Neural cell (in vitro differentiated cells): ENCODE measurements at regions not wholly inside any gene's neighbourhood (a gene's known extent, or its start where the extent isn't known, plus 50 kb on each side); places are given as distances from the start of the nearest gene placed in this dataset.

Experiments used
- H2AFZ ChIP-seq: fragments of 200-600, 300-800 bp; sonication (generic), shearing (Covaris generic); 2 replicates; pipeline ENCODE4 v1.6.0; 2014; ENCODE audit warnings: low read depth, mild to moderate bottlenecking, antibody characterized with exemption, low read length, moderate library complexity
- H3F3A ChIP-seq: fragments of 200-600 bp; shearing (Covaris generic); 2 replicates; pipeline ENCODE4 v1.6.1; 2016; ENCODE audit warnings: mild to moderate bottlenecking, moderate library complexity, mixed read lengths, antibody characterized with exemption, low read length; ENCODE audit not compliant: insufficient read depth, poor library complexity, severe bottlenecking
- H3K27ac ChIP-seq: fragments of 200-600, 300-800 bp; sonication (generic), shearing (Covaris generic); 2 replicates; pipeline ENCODE4 v1.5.1; 2014; ENCODE audit warnings: mild to moderate bottlenecking, low read length, moderate library complexity
- H3K27me3 ChIP-seq: fragments of 300-800, 200-600 bp; sonication (generic), shearing (Covaris generic); 2 replicates; pipeline ENCODE4 v1.6.0; 2014; ENCODE audit warnings: mild to moderate bottlenecking, low read depth, low read length, moderate library complexity; ENCODE audit not compliant: insufficient read depth
- H3K36me3 ChIP-seq: fragments of 300-800, 200-600 bp; sonication (generic), shearing (Covaris generic); 2 replicates; pipeline ENCODE4 v1.5.1; 2014; ENCODE audit warnings: mild to moderate bottlenecking, antibody characterized with exemption, low read length, moderate library complexity; ENCODE audit not compliant: insufficient read depth
- H3K4me2 ChIP-seq: fragments of 300-800, 200-600 bp; sonication (generic), shearing (Covaris generic); 2 replicates; pipeline ENCODE4 v1.6.0; 2014; ENCODE audit warnings: mild to moderate bottlenecking, low read length
- H3K4me3 ChIP-seq: fragments of 300-800, 200-600 bp; sonication (generic), shearing (Covaris generic); 2 replicates; pipeline ENCODE4 v1.5.1; 2014; ENCODE audit warnings: mild to moderate bottlenecking, low read length, moderate library complexity
- H3K79me2 ChIP-seq: fragments of 200-600 bp; shearing (Covaris generic); replicated peaks from 2 replicates; pipeline ENCODE4 v1.6.0; 2014; ENCODE audit warnings: mild to moderate bottlenecking, low read length, moderate library complexity; ENCODE audit not compliant: insufficient read depth
- H3K9ac ChIP-seq: fragments of 300-800, 200-600 bp; sonication (generic), shearing (Covaris generic); 2 replicates; pipeline ENCODE4 v1.6.1; 2016; ENCODE audit warnings: mild to moderate bottlenecking, low read length, mixed read lengths
- H3K9me2 ChIP-seq: fragments of 200-600 bp; shearing (Covaris generic); 2 replicates; pipeline ENCODE4 v1.6.1; 2016; ENCODE audit warnings: mild to moderate bottlenecking, low read length, mixed read lengths; ENCODE audit not compliant: insufficient read depth
- H3K9me3 ChIP-seq: fragments of 200-600, 300-800 bp; sonication (generic), shearing (Covaris generic); 2 replicates; pipeline ENCODE4 v1.6.1; 2016; ENCODE audit warnings: mild to moderate bottlenecking, mixed run types, low read length, moderate library complexity, mixed read lengths
- H4K20me1 ChIP-seq: fragments of 200-600 bp; shearing (Covaris generic); 2 replicates; pipeline ENCODE4 v1.6.1; 2016; ENCODE audit warnings: mild to moderate bottlenecking, mixed run types; ENCODE audit not compliant: insufficient read depth
- CTCF ChIP-seq: fragments of 450-650 bp; IDR thresholded peaks from 2 replicates; pipeline ENCODE4 v1.5.1; 2014; ENCODE audit warnings: antibody characterized with exemption, mild to moderate bottlenecking, moderate library complexity; ENCODE audit not compliant: poor library complexity, severe bottlenecking
- EP300 ChIP-seq: fragments of 450-650 bp; conservative IDR thresholded peaks from 2 replicates; pipeline ENCODE4 v1.6.1; 2014; ENCODE audit warnings: antibody characterized with exemption, mild to moderate bottlenecking, moderate library complexity; ENCODE audit not compliant: poor library complexity, severe bottlenecking
- EZH2 ChIP-seq: fragments of 200-600, 300-800 bp; shearing (Covaris generic), sonication (generic); IDR thresholded peaks from 2 replicates; pipeline ENCODE4 v1.6.1; 2014; ENCODE audit warnings: antibody characterized with exemption, low read length, borderline replicate concordance, mild to moderate bottlenecking; ENCODE audit not compliant: insufficient read depth, poor library complexity, severe bottlenecking
- MXI1 ChIP-seq: fragments of 450-650 bp; conservative IDR thresholded peaks from 2 replicates; pipeline ENCODE4 v1.6.1; 2014; ENCODE audit warnings: antibody characterized with exemption, mild to moderate bottlenecking; ENCODE audit not compliant: poor library complexity, severe bottlenecking
- POLR2AphosphoS5 ChIP-seq: IDR thresholded peaks from 2 replicates; pipeline ENCODE4 v1.6.1; 2012
- RAD21 ChIP-seq: fragments of 450-650 bp; conservative IDR thresholded peaks from 2 replicates; pipeline ENCODE4 v1.6.1; 2014; ENCODE audit warnings: antibody characterized with exemption, mild to moderate bottlenecking, moderate library complexity
- REST ChIP-seq: IDR thresholded peaks from 2 replicates; pipeline ENCODE4 v1.6.1; 2012; ENCODE audit warnings: borderline replicate concordance
- SMC3 ChIP-seq: fragments of 450-650 bp; conservative IDR thresholded peaks from 2 replicates; pipeline ENCODE4 v1.6.1; 2014; ENCODE audit warnings: antibody characterized with exemption, mild to moderate bottlenecking, moderate library complexity; ENCODE audit not compliant: poor library complexity
- TAF1 ChIP-seq: IDR thresholded peaks from 2 replicates; pipeline ENCODE4 v1.6.1; 2012; ENCODE audit warnings: low read depth

GRCh38 chr10:91690996-91691676 lies 58.3 kb upstream of the PPP1R3C start:
- TF ChIP-seq TAF1 (no peak), EZH2 (no peak), SMC3 (no peak), MXI1 (no peak), POLR2AphosphoS5 (no peak), CTCF (no peak), RAD21 (no peak), EP300 (no peak), REST (no peak)
- no peaks in the 10 kb centered on the region for H3K9me3 ChIP-seq
- no peak overlapping the region for H3K27ac ChIP-seq
- no peaks in the 10 kb centered on the region for H4K20me1 ChIP-seq
- no peak overlapping the region for H3K4me3 ChIP-seq
- H3K36me3 ChIP-seq = no peaks in the 10 kb centered on the region
- no peaks in the 10 kb centered on the region for H3K9me2 ChIP-seq
- no peak overlapping the region for H3K4me2 ChIP-seq
- H3K27me3 ChIP-seq = no peaks in the 10 kb centered on the region
- no peak overlapping the region for H2AFZ ChIP-seq
- H3K79me2 ChIP-seq = no peaks in the 10 kb centered on the region
- no peaks in the 10 kb centered on the region for H3F3A ChIP-seq
- H3K9ac ChIP-seq = no peak overlapping the region

- no peak overlapping the region for H2AFZ ChIP-seq
These were observed 57.5 kb upstream of the PPP1R3C start for GRCh38 chr10:91690412-91690811.

More at GRCh38 chr10:91690412-91690811, 57.5 kb upstream of the PPP1R3C start:
- Histone ChIP-seq H3K4me3 (no peak overlapping the region), H3K79me2 (no peaks in the 10 kb centered on the region), H3K27ac (no peak overlapping the region), H3K9ac (no peak overlapping the region), H3K36me3 (no peaks in the 10 kb centered on the region), H3K9me2 (no peaks in the 10 kb centered on the region), H4K20me1 (no peaks in the 10 kb centered on the region), H3K4me2 (no peak overlapping the region), H3F3A (no peaks in the 10 kb centered on the region), H3K9me3 (no peaks in the 10 kb centered on the region), H3K27me3 (no peaks in the 10 kb centered on the region)
- TF ChIP-seq CTCF = no peak
- no peak for TF ChIP-seq TAF1
- TF ChIP-seq EZH2 = no peak
- no peak for TF ChIP-seq EP300
